OCI-LY7 (cell line): ENCODE measurements at regions not wholly inside any gene's neighbourhood (a gene's known extent, or its start where the extent isn't known, plus 50 kb on each side); places are given as distances from the start of the nearest gene placed in this dataset.

Experiments used
- BruUV-seq: library from RNA; stranded (reverse); fragments of 400-500 nt; replicated peaks from 2 replicates; lab custom pipeline; 2021; lab: Mats Ljungman, UMichigan
- CTCF ChIA-PET: fragments of 300-600 bp; sonication (Branson Sonifier 250); formaldehyde crosslinking; loops from one replicate; lab custom pipeline; 2022; ENCODE audit warnings: antibody characterized with exemption; ENCODE audit not compliant: unreplicated experiment; lab: Charles Lee
- POLR2A ChIA-PET: fragments of 300-600 bp; sonication (Branson Sonifier 250); formaldehyde crosslinking; loops from one replicate; lab custom pipeline; 2022; ENCODE audit warnings: antibody characterized with exemption; lab: Charles Lee
- DNase-seq: peaks from one replicate; pipeline ENCODE4 v3.0.0-alpha.2; 2015; ENCODE audit warnings: low spot score
- H2AFZ ChIP-seq: fragments of 200-600 bp; sonication (generic), shearing (Covaris generic); 2 replicates; pipeline ENCODE4 v1.6.1; 2014; ENCODE audit warnings: mild to moderate bottlenecking, antibody characterized with exemption, low read length, moderate library complexity
- H3K27ac ChIP-seq: fragments of 200-600 bp; sonication (generic); 2 replicates; pipeline ENCODE4 v1.5.1; 2014; ENCODE audit warnings: mixed run types, low read depth, mild to moderate bottlenecking, moderate library complexity, low read length, inconsistent platforms; ENCODE audit not compliant: poor library complexity, severe bottlenecking
- H3K36me3 ChIP-seq: fragments of 200-600 bp; sonication (generic); 2 replicates; pipeline ENCODE4 v1.6.1; 2014; ENCODE audit warnings: mild to moderate bottlenecking, antibody characterized with exemption, low read length, moderate library complexity, mixed read lengths; ENCODE audit not compliant: insufficient read depth
- H3K4me1 ChIP-seq: fragments of 200-600 bp; sonication (generic); 2 replicates; pipeline ENCODE4 v1.5.1; 2014; ENCODE audit warnings: mild to moderate bottlenecking, low read length; ENCODE audit not compliant: insufficient read depth, poor library complexity, severe bottlenecking
- H3K4me2 ChIP-seq: fragments of 200-600 bp; sonication (generic); 2 replicates; pipeline ENCODE4 v1.6.1; 2014; ENCODE audit warnings: mild to moderate bottlenecking, low read length
- H3K4me3 ChIP-seq: fragments of 200-600 bp; sonication (generic); 2 replicates; pipeline ENCODE4 v1.5.1; 2014; ENCODE audit warnings: mild to moderate bottlenecking, low read depth, low read length; ENCODE audit not compliant: poor library complexity, severe bottlenecking
- H3K79me2 ChIP-seq: fragments of 200-600 bp; sonication (generic); 2 replicates; pipeline ENCODE4 v1.6.1; 2016; ENCODE audit warnings: low read depth, mild to moderate bottlenecking, low read length, moderate library complexity, mixed read lengths; ENCODE audit not compliant: insufficient read depth
- H3K9me2 ChIP-seq: fragments of 200-600 bp; sonication (generic); 2 replicates; pipeline ENCODE4 v1.6.1; 2016; ENCODE audit warnings: mild to moderate bottlenecking, low read length, mixed read lengths; ENCODE audit not compliant: insufficient read depth
- H3K9me3 ChIP-seq: fragments of 200-600 bp; sonication (generic); 2 replicates; pipeline ENCODE4 v1.6.1; 2014; ENCODE audit warnings: mild to moderate bottlenecking, mixed run types, low read length, mixed read lengths
- H4K20me1 ChIP-seq: fragments of 200-600 bp; sonication (generic); 2 replicates; pipeline ENCODE4 v1.6.1; 2014; ENCODE audit warnings: mild to moderate bottlenecking, antibody characterized with exemption, low read length, moderate library complexity, mixed read lengths; ENCODE audit not compliant: insufficient read depth
- CTCF ChIP-seq: fragments of 200-600 bp; sonication (generic); conservative IDR thresholded peaks from 2 replicates; pipeline ENCODE4 v1.5.1; 2014; ENCODE audit warnings: mild to moderate bottlenecking, antibody characterized with exemption, low read length, moderate library complexity, mixed read lengths
- EZH2phosphoT487 ChIP-seq: fragments of 200-600 bp; sonication (generic); IDR thresholded peaks from 2 replicates; pipeline ENCODE4 v1.6.1; 2018; ENCODE audit warnings: low read depth, borderline replicate concordance, mild to moderate bottlenecking, mixed run types, antibody characterized with exemption, low read length, moderate library complexity, mixed read lengths
- intact Hi-C: fragments of 100-400 bp; cut with micrococcal nuclease; formaldehyde crosslinking; loops from one replicate; pipeline ENCODE4 v1.10.0; 2022; ENCODE audit not compliant: unreplicated experiment

GRCh38 chr14:41016213-41016612 is 590.5 kb upstream of the LRFN5 start:
- Histone ChIP-seq H3K4me2 (no peak overlapping the region), H3K36me3 (no peaks in the 10 kb centered on the region), H3K27ac (no peak overlapping the region), H4K20me1 (no peaks in the 10 kb centered on the region), H3K4me1 (no peaks in the 10 kb centered on the region), H3K9me2 (no peaks in the 10 kb centered on the region), H3K79me2 (no peaks in the 10 kb centered on the region), H2AFZ (no peak overlapping the region), H3K9me3 (no peaks in the 10 kb centered on the region), H3K4me3 (no peak overlapping the region)
- no peak for DNase-seq
- TF ChIP-seq CTCF: no peak
- no peak for TF ChIP-seq EZH2phosphoT487
- POLR2A ChIA-PET: no interaction called here
- CTCF ChIA-PET: no interaction called here
- no TSS peak for BruUV-seq
- intact Hi-C loops: no loop called here

- TF ChIP-seq CTCF: no peak
- TF ChIP-seq EZH2phosphoT487: no peak
- BruUV-seq: no TSS peak
- no peak for DNase-seq
- Histone ChIP-seq H3K4me3 (no peak overlapping the region), H3K36me3 (no peaks in the 10 kb centered on the region), H3K79me2 (no peaks in the 10 kb centered on the region), H3K9me2 (no peaks in the 10 kb centered on the region), H2AFZ (no peak overlapping the region), H3K4me1 (no peaks in the 10 kb centered on the region), H4K20me1 (no peaks in the 10 kb centered on the region), H3K27ac (no peak overlapping the region), H3K4me2 (no peak overlapping the region), H3K9me3 (no peaks in the 10 kb centered on the region)
- ChIA-PET CTCF (no interaction called here), POLR2A (no interaction called here)
- intact Hi-C loops: no loop called here
Measured at GRCh38 chr14:41000350-41000749, 606.3 kb upstream of the LRFN5 start.

DNA sequence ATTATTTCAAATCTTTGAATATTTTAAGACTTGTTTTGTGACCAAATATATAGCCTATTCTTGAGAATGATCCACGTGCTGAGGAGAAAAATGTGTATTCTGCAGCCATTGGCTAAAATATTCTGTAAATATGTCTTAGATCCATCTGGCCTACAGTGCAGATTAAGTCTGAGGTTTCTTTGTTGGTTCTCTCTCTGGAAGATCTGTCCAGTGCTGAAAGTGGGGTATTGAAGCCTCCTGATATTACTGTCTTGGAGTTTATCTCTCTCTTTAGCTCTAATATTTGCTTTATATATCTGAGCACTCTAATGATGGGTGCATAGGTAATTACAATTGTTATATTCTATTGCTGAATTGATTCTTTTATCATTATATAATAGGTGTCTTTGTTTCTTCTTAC is 617.4 kb upstream of the LRFN5 start:
- no TSS peak for BruUV-seq
- H3K27ac ChIP-seq: no peak overlapping the region
- H3K9me2 ChIP-seq: no peaks in the 10 kb centered on the region
- no peaks in the 10 kb centered on the region for H4K20me1 ChIP-seq
- H3K79me2 ChIP-seq: no peaks in the 10 kb centered on the region
- H3K4me3 ChIP-seq: no peak overlapping the region
- H3K4me1 ChIP-seq: no peaks in the 10 kb centered on the region
- intact Hi-C loops: no loop called here
- CTCF ChIA-PET: no interaction called here
- H3K4me2 ChIP-seq: no peak overlapping the region
- no peaks in the 10 kb centered on the region for H3K9me3 ChIP-seq
- H2AFZ ChIP-seq: no peak overlapping the region
- DNase-seq: no peak
- TF ChIP-seq EZH2phosphoT487 (no peak), CTCF (no peak)
- H3K36me3 ChIP-seq: no peaks in the 10 kb centered on the region
- POLR2A ChIA-PET: no interaction called here
